ENCODE measurements at regions not wholly inside any gene's neighbourhood (a gene's known extent, or its start where the extent isn't known, plus 50 kb on each side); places are given as distances from the start of the nearest gene placed in this dataset.

- Mint-ChIP-seq H3K4me1 (no peaks in the 10 kb centered on the region), H3K27ac (no peak overlapping the region)
- ATAC-seq: no peak
Observed at GRCh38 chr5:9858043-9858442, 227.9 kb upstream of the TAS2R1 start.

DNA sequence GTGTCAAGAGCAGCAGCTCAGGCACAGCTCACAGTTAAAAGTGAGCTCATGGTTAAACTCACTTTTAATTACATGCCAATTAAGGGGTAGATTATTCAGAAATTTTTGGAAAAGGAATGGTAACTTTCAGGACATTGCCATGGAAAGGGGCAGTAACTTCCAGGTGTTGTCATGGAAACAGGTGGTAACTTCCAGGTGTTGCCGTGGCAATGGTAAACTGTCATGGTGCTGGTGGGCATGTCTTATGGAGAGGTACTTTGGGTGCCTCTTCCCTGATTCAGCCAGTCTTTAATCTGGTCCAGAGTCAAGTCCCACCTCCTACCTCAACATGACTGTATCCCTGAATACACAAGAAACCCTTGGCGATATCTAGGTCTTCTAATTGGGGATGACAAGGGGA is 223.2 kb upstream of the TAS2R1 start:
- no peaks in the 10 kb centered on the region for H3K4me1 Mint-ChIP-seq
- H3K27ac Mint-ChIP-seq: no peak overlapping the region
- no peak overlapping the region for H3K4me3 Mint-ChIP-seq
- peaks cover 0 to 4% of the 10 kb centered on the region in 2 donors for H3K9me3 Mint-ChIP-seq
- ATAC-seq: no peak
- no peak for DNase-seq
- no peaks in the 10 kb centered on the region for H3K27me3 Mint-ChIP-seq

More at GRCh38 chr5:9858043-9858442, 227.9 kb upstream of the TAS2R1 start:
- DNase-seq: no peak
- no peaks in the 10 kb centered on the region for H3K27me3 Mint-ChIP-seq
- no peak overlapping the region for H3K4me3 Mint-ChIP-seq
- peaks cover 0 to 4% of the 10 kb centered on the region in 2 donors for H3K9me3 Mint-ChIP-seq

DNA sequence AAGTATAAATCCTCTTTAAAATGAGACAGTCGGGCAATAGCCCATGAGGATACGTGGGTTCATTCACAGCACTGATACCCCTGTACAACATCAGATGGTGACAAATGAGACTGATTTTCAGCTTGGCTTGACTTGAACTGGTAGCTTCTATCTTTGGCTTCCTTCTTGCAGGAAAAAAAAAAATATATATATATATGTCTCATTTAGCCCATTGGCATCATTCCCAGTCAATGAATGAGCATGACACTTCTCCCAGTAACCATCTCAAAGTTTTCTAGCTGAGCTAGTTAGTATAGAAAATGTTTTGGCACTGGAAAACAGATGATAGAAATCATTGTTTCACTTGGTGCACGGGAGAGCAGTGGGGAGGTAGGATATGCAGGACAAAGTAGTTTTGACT is 222.5 kb upstream of the TAS2R1 start:
- peaks cover 0 to 4% of the 10 kb centered on the region in 2 donors for H3K9me3 Mint-ChIP-seq
- H3K4me3 Mint-ChIP-seq: no peak overlapping the region
- no peak overlapping the region for H3K27ac Mint-ChIP-seq
- H3K4me1 Mint-ChIP-seq: no peaks in the 10 kb centered on the region
- ATAC-seq (no peak), DNase-seq (no peak)
- no peaks in the 10 kb centered on the region for H3K27me3 Mint-ChIP-seq

GRCh38 chr5:9851458-9851857 is 221.3 kb upstream of the TAS2R1 start:
- Mint-ChIP-seq H3K4me3 (no peak overlapping the region), H3K27me3 (no peaks in the 10 kb centered on the region), H3K4me1 (no peaks in the 10 kb centered on the region), H3K27ac (no peak overlapping the region), H3K9me3 (peaks cover 0 to 4% of the 10 kb centered on the region in 2 donors)
- no peak for ATAC-seq
- no peak for DNase-seq

GRCh38 chr5:9850456-9850855 is 220.3 kb upstream of the TAS2R1 start:
- H3K27ac Mint-ChIP-seq: no peak overlapping the region
- H3K4me3 Mint-ChIP-seq: no peak overlapping the region
- no peak for ATAC-seq
- H3K9me3 Mint-ChIP-seq: peaks cover 0 to 4% of the 10 kb centered on the region in 2 donors
- DNase-seq: no peak
- no peaks in the 10 kb centered on the region for H3K27me3 Mint-ChIP-seq
- H3K4me1 Mint-ChIP-seq: no peaks in the 10 kb centered on the region

GRCh38 chr5:9847631-9848030 is 217.5 kb upstream of the TAS2R1 start:
- no peak for ATAC-seq
- H3K27me3 Mint-ChIP-seq: no peaks in the 10 kb centered on the region
- no peaks in the 10 kb centered on the region for H3K4me1 Mint-ChIP-seq
- H3K9me3 Mint-ChIP-seq: peaks cover 8 to 11% of the 10 kb centered on the region in 2 donors
- H3K4me3 Mint-ChIP-seq: no peak overlapping the region
- DNase-seq: no peak
- H3K27ac Mint-ChIP-seq: no peak overlapping the region

- Mint-ChIP-seq H3K27me3 (no peaks in the 10 kb centered on the region), H3K4me1 (no peaks in the 10 kb centered on the region), H3K4me3 (no peak overlapping the region), H3K27ac (no peak overlapping the region), H3K9me3 (peaks cover 8 to 11% of the 10 kb centered on the region in 2 donors)
- no peak for DNase-seq
- no peak for ATAC-seq
Observed at GRCh38 chr5:9845185-9845584, 215.0 kb upstream of the TAS2R1 start.

- Mint-ChIP-seq H3K27ac (no peak overlapping the region), H3K27me3 (no peaks in the 10 kb centered on the region), H3K4me1 (no peaks in the 10 kb centered on the region), H3K9me3 (peaks cover 8 to 11% of the 10 kb centered on the region in 2 donors), H3K4me3 (no peak overlapping the region)
- no peak for ATAC-seq
- DNase-seq: no peak
Observed at GRCh38 chr5:9841516-9842170, 211.5 kb upstream of the TAS2R1 start.

DNA sequence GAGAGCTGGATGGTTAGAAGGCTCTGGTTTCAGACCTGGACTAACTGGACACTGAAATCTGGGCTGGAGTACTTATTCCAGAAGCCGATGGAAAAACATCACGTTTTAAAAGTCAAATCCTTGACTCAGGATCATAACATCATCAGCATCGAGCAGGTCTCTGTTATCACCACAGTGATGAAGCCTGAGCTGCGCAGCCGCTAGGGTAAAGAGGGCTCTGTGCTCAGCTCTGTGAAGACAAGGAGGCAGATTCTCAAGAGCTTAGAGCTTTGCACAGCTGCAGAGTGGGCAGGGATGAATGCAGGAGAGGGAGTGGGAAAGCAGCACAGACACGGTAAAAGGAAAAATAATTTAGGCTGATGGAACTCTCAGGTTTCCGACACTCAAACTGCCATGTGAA is 208.8 kb upstream of the TAS2R1 start:
- Mint-ChIP-seq H3K4me1 (no peaks in the 10 kb centered on the region), H3K27me3 (no peaks in the 10 kb centered on the region), H3K4me3 (no peak overlapping the region), H3K9me3 (peaks cover 6 to 8% of the 10 kb centered on the region in 2 donors), H3K27ac (no peak overlapping the region)
- DNase-seq: no peak
- no peak for ATAC-seq

- Mint-ChIP-seq H3K27ac (no peak overlapping the region), H3K4me1 (no peaks in the 10 kb centered on the region), H3K4me3 (no peak overlapping the region), H3K27me3 (no peaks in the 10 kb centered on the region), H3K9me3 (no peaks in the 10 kb centered on the region)
- no peak for DNase-seq
- ATAC-seq: no peak
Observed at GRCh38 chr5:9834871-9835770, 205.0 kb upstream of the TAS2R1 start.

DNA sequence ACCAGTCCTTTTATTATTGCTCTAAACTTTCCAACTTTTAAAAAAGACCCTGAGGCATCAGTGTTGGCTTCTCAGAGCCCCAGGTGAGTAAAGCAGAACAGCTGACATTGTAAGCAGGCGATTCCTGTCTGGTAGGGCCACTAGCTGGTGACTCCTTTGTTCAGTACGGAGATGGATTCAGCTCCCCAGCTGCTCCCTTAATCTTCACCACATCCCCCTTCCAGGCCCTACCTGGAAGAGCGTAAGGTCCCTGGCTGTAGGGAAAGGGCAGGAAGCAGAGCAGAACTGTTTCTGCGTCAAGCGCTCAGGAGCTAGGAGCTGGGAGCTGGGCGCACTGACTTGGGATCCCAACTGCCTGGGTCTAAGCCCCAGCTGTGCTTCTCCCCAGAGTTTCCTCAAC is 203.7 kb upstream of the TAS2R1 start:
- no peaks in the 10 kb centered on the region for H3K27me3 Mint-ChIP-seq
- no peaks in the 10 kb centered on the region for H3K4me1 Mint-ChIP-seq
- H3K27ac Mint-ChIP-seq: no peak overlapping the region
- no peak overlapping the region for H3K4me3 Mint-ChIP-seq
- DNase-seq: no peak
- no peak for ATAC-seq
- no peaks in the 10 kb centered on the region for H3K9me3 Mint-ChIP-seq

DNA sequence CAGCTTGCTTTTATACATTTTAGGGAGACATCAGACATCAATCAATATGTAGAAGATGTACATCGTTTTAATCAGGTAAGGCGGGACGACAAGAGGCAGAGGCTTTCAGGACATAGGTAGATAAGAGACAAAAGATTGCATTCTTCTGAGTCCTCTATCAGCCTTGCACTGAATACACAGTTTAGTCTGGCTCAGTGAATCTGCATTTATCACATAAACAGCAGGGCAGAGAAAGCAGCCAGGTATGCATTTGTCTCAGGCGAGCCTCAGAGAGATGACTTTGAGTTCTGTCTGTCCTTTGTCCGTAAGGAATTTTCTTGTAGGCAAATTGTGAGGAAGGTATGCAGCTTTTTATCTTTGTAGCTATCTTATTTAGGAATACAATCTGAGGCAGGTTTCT is 202.8 kb upstream of the TAS2R1 start:
- Mint-ChIP-seq H3K4me1 (no peaks in the 10 kb centered on the region), H3K27ac (no peak overlapping the region), H3K9me3 (no peaks in the 10 kb centered on the region), H3K4me3 (no peak overlapping the region), H3K27me3 (no peaks in the 10 kb centered on the region)
- DNase-seq (no peak), ATAC-seq (no peak)

DNA sequence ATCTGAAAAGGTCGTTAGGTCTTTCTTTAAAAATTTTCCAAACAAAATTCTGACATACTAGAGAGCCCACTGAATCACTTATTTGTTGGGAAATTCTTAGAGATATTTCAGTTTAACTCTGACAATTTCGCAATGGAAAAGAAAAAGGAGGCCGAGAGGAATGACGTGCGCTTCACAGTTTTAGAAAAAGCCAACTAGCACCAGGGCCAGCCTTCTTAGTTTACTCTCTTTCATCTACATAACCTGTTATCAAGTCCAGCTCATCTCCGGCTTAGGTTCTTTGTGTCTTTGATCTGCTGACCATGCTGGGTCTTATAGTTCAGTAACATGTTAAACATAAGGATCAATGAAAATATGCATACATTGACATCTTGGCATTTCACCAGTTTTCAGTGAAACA is 201.7 kb upstream of the TAS2R1 start:
- Mint-ChIP-seq H3K27me3 (no peaks in the 10 kb centered on the region), H3K4me1 (no peaks in the 10 kb centered on the region), H3K9me3 (no peaks in the 10 kb centered on the region), H3K27ac (no peak overlapping the region), H3K4me3 (no peak overlapping the region)
- DNase-seq (no peak), ATAC-seq (no peak)

- Mint-ChIP-seq H3K4me1 (no peaks in the 10 kb centered on the region), H3K27me3 (no peaks in the 10 kb centered on the region), H3K4me3 (no peak overlapping the region), H3K27ac (no peak overlapping the region), H3K9me3 (no peaks in the 10 kb centered on the region)
- no peak for DNase-seq
- no peak for ATAC-seq
Observed at GRCh38 chr5:9830184-9830583, 200.0 kb upstream of the TAS2R1 start.

DNA sequence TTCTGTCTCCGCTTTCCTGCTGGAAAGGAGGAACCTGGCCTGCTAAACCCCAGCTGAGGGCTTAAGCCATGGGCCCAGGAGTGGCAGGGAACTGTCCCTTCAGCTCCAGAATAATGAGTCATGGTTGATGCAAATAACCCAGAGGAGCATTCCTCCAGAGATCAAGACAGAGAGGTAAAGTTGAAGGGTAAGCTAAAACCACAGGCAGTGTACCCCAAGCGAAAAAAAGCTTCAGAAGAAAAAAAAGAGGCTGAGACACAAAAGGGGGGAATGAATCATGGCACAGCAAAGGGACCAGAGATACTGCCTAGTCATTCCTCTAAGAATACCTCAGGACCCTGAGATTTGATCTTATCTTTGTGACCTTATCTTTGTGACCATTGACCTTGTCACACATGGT is 199.5 kb upstream of the TAS2R1 start:
- no peaks in the 10 kb centered on the region for H3K9me3 Mint-ChIP-seq
- no peak overlapping the region for H3K4me3 Mint-ChIP-seq
- H3K27ac Mint-ChIP-seq: no peak overlapping the region
- ATAC-seq: no peak
- no peaks in the 10 kb centered on the region for H3K27me3 Mint-ChIP-seq
- no peak for DNase-seq
- H3K4me1 Mint-ChIP-seq: no peaks in the 10 kb centered on the region

- ATAC-seq (no peak), DNase-seq (no peak)
- Mint-ChIP-seq H3K27me3 (no peaks in the 10 kb centered on the region), H3K27ac (no peak overlapping the region), H3K4me3 (no peak overlapping the region), H3K9me3 (peaks cover 0 to 9% of the 10 kb centered on the region in 2 donors), H3K4me1 (no peaks in the 10 kb centered on the region)
Observed at GRCh38 chr5:9820691-9821449, 190.7 kb upstream of the TAS2R1 start.

All from stimulated activated naive CD8-positive, alpha-beta T cell treated with anti-CD3 and anti-CD28 coated beads, Interleukin-15, amount 100 ng/mL, for 72 hours (primary cell).